Hypothalamus (tissue), 51 donors: ENCODE measurements at regions not wholly inside any gene's neighbourhood (a gene's known extent, or its start where the extent isn't known, plus 50 kb on each side); places are given as distances from the start of the nearest gene placed in this dataset.

Experiments used
- DNase-seq, 51 donors: peaks; one replicate each; lab custom pipeline; 2025; lab: John Stamatoyannopoulos, UW

- DNase-seq = no peak
Measured at GRCh38 chr9:121550041-121550440, 50.4 kb upstream of the GGTA1 start.

GRCh38 chr9:121550569-121551512 lies 51.2 kb upstream of the GGTA1 start:
- peak in 49 of 51 donors; percentile 27 to 91 (median 72) for DNase-seq

- DNase-seq = peak in 15 of 51 donors; percentile 6 to 48 (median 26)
Measured at GRCh38 chr9:121551985-121552753, 52.5 kb upstream of the GGTA1 start.

- DNase-seq = no peak
Measured at GRCh38 chr9:121556082-121556481, 56.4 kb upstream of the GGTA1 start.

GRCh38 chr9:121556580-121556979 lies 56.9 kb upstream of the GGTA1 start:
- DNase-seq = peak in 10 of 51 donors; percentile 24 to 63 (median 42)

- DNase-seq = peak in 20 of 51 donors; percentile 20 to 67 (median 32)
Measured at GRCh38 chr9:121557581-121558447, 58.2 kb upstream of the GGTA1 start.

GRCh38 chr9:121558473-121558872 lies 58.8 kb upstream of the GGTA1 start:
- no peak for DNase-seq

- DNase-seq = no peak
Measured at GRCh38 chr9:121559183-121559582, 59.5 kb upstream of the GGTA1 start.

GRCh38 chr9:121560921-121561320 lies 61.3 kb upstream of the GGTA1 start:
- DNase-seq = no peak

GRCh38 chr9:121561385-121562222 lies 62.0 kb upstream of the GGTA1 start:
- DNase-seq = no peak

GRCh38 chr9:121562301-121562700 lies 62.7 kb upstream of the GGTA1 start:
- no peak for DNase-seq

- DNase-seq = no peak
Measured at GRCh38 chr9:121563425-121563824, 63.8 kb upstream of the GGTA1 start.

GRCh38 chr9:121563881-121564460 lies 64.3 kb upstream of the GGTA1 start:
- DNase-seq = no peak

GRCh38 chr9:121564504-121565260 lies 65.0 kb upstream of the GGTA1 start:
- DNase-seq = no peak

- DNase-seq = peak in 6 of 51 donors; percentile 12 to 71 (median 28)
Measured at GRCh38 chr9:121566481-121567465, 67.1 kb upstream of the GGTA1 start.

GRCh38 chr9:121567500-121568342 lies 68.1 kb upstream of the GGTA1 start:
- peak in 6 of 51 donors; percentile 12 to 42 (median 28) for DNase-seq
